Hepatocyte (in vitro differentiated cells): ENCODE measurements at regions not wholly inside any gene's neighbourhood (a gene's known extent, or its start where the extent isn't known, plus 50 kb on each side); places are given as distances from the start of the nearest gene placed in this dataset.

Experiments used
- DNase-seq: peaks from one replicate; pipeline ENCODE4 v3.0.0-alpha.2; 2016; ENCODE audit warnings: low spot score
- H2AFZ ChIP-seq: fragments of 200-600 bp; sonication (generic); 2 replicates; pipeline ENCODE4 v1.6.0; 2016; ENCODE audit warnings: antibody characterized with exemption, mild to moderate bottlenecking
- H3K27ac ChIP-seq: fragments of 200-600 bp; sonication (generic); 2 replicates; pipeline ENCODE4 v1.5.1; 2016; ENCODE audit warnings: mild to moderate bottlenecking
- H3K27me3 ChIP-seq: fragments of 200-600 bp; sonication (generic); 2 replicates; pipeline ENCODE4 v1.6.1; 2016
- H3K36me3 ChIP-seq: fragments of 200-600 bp; sonication (generic); replicated peaks from 2 replicates; pipeline ENCODE4 v1.5.1; 2016; ENCODE audit warnings: low read depth; ENCODE audit not compliant: insufficient read depth
- H3K4me1 ChIP-seq: fragments of 200-600 bp; sonication (generic); 2 replicates; pipeline ENCODE4 v1.5.1; 2016; ENCODE audit warnings: mild to moderate bottlenecking, moderate library complexity; ENCODE audit not compliant: insufficient read depth
- H3K4me2 ChIP-seq: fragments of 200-600 bp; sonication (generic); 2 replicates; pipeline ENCODE4 v1.6.0; 2016
- H3K4me3 ChIP-seq: fragments of 200-600 bp; sonication (generic); 2 replicates; pipeline ENCODE4 v1.5.1; 2016; ENCODE audit warnings: mild to moderate bottlenecking
- H3K79me2 ChIP-seq: fragments of 200-600 bp; sonication (generic); 2 replicates; pipeline ENCODE4 v1.6.0; 2017; ENCODE audit warnings: mild to moderate bottlenecking
- H3K9me2 ChIP-seq: fragments of 200-600 bp; sonication (generic); replicated peaks from 2 replicates; pipeline ENCODE4 v1.6.0; 2017; ENCODE audit warnings: mild to moderate bottlenecking; ENCODE audit not compliant: insufficient read depth
- H3K9me3 ChIP-seq: fragments of 200-600 bp; sonication (generic); 2 replicates; pipeline ENCODE4 v1.5.1; 2016; ENCODE audit warnings: low read depth, mild to moderate bottlenecking
- H4K20me1 ChIP-seq: fragments of 200-600 bp; sonication (generic); 2 replicates; pipeline ENCODE4 v1.6.0; 2016; ENCODE audit warnings: mild to moderate bottlenecking; ENCODE audit not compliant: insufficient read depth, poor library complexity, severe bottlenecking
- CTCF ChIP-seq: fragments of 200-600 bp; sonication (generic); IDR thresholded peaks from 2 replicates; pipeline ENCODE4 v1.5.1; 2016; ENCODE audit warnings: antibody characterized with exemption, mild to moderate bottlenecking; ENCODE audit not compliant: poor library complexity
- EZH2 ChIP-seq: fragments of 200-600 bp; sonication (generic); IDR thresholded peaks from 2 replicates; pipeline ENCODE4 v1.6.1; 2016; ENCODE audit warnings: antibody characterized with exemption, mild to moderate bottlenecking, borderline replicate concordance
- EZH2phosphoT487 ChIP-seq: fragments of 200-600 bp; sonication (generic); IDR thresholded peaks from one replicate; pipeline ENCODE4 v1.6.1; 2018; ENCODE audit warnings: antibody characterized with exemption, mild to moderate bottlenecking, low read depth, moderate library complexity; ENCODE audit not compliant: unreplicated experiment, severe bottlenecking
- WGBS: methylation state at CpG from one replicate; pipeline ENCODE4 v1.1.6; 2016; ENCODE audit warnings: low lambda C conversion rate; ENCODE audit errors: missing lambda C conversion rate; 5-methylcytosine and 5-hydroxymethylcytosine counted together

- Histone ChIP-seq H3K4me2 (no peak overlapping the region), H2AFZ (no peak overlapping the region), H3K27me3 (no peaks in the 10 kb centered on the region), H3K36me3 (no peaks in the 10 kb centered on the region), H3K27ac (no peak overlapping the region), H3K79me2 (no peaks in the 10 kb centered on the region), H4K20me1 (no peaks in the 10 kb centered on the region), H3K9me2 (no peaks in the 10 kb centered on the region), H3K4me3 (no peak overlapping the region), H3K9me3 (no peaks in the 10 kb centered on the region), H3K4me1 (peaks cover 11% of the 10 kb centered on the region)
- TF ChIP-seq EZH2phosphoT487 = no peak
- TF ChIP-seq CTCF = no peak
- no peak for TF ChIP-seq EZH2
- WGBS = 92% methylated on average over 3 of the region's 3 CpGs
- DNase-seq = no peak
Measured at GRCh38 chr1:157313240-157313807, 175.1 kb upstream of the ETV3 start.

GRCh38 chr1:157312082-157312812 lies 174.1 kb upstream of the ETV3 start:
- TF ChIP-seq CTCF = no peak
- no peaks in the 10 kb centered on the region for H3K9me3 ChIP-seq
- no peak overlapping the region for H3K4me2 ChIP-seq
- no peak overlapping the region for H3K4me3 ChIP-seq
- peaks cover 11% of the 10 kb centered on the region for H3K4me1 ChIP-seq
- no peak overlapping the region for H2AFZ ChIP-seq
- no peaks in the 10 kb centered on the region for H3K27me3 ChIP-seq
- DNase-seq = no peak
- WGBS = 82% methylated on average over 4 of the region's 4 CpGs
- no peaks in the 10 kb centered on the region for H3K79me2 ChIP-seq
- H3K36me3 ChIP-seq = no peaks in the 10 kb centered on the region
- no peaks in the 10 kb centered on the region for H4K20me1 ChIP-seq
- no peak overlapping the region for H3K27ac ChIP-seq
- no peaks in the 10 kb centered on the region for H3K9me2 ChIP-seq

GRCh38 chr1:157311730-157312081 lies 173.5 kb upstream of the ETV3 start:
- H3K4me1 ChIP-seq = peaks cover 11% of the 10 kb centered on the region
- no peak overlapping the region for H3K4me3 ChIP-seq
- TF ChIP-seq EZH2phosphoT487 = no peak
- TF ChIP-seq CTCF = no peak
- no peak for TF ChIP-seq EZH2
- no peaks in the 10 kb centered on the region for H3K9me2 ChIP-seq
- no peak overlapping the region for H2AFZ ChIP-seq
- WGBS = 80% methylated on average over 5 of the region's 5 CpGs
- no peaks in the 10 kb centered on the region for H3K9me3 ChIP-seq
- no peaks in the 10 kb centered on the region for H4K20me1 ChIP-seq
- no peak for DNase-seq
- no peak overlapping the region for H3K27ac ChIP-seq
- no peaks in the 10 kb centered on the region for H3K36me3 ChIP-seq
- no peaks in the 10 kb centered on the region for H3K79me2 ChIP-seq
- no peak overlapping the region for H3K4me2 ChIP-seq
- no peaks in the 10 kb centered on the region for H3K27me3 ChIP-seq
